OCI-LY3 (cell line): ENCODE measurements at regions not wholly inside any gene's neighbourhood (a gene's known extent, or its start where the extent isn't known, plus 50 kb on each side); places are given as distances from the start of the nearest gene placed in this dataset.

Source experiments
- H2AFZ ChIP-seq: fragments of 200-600, 300-600 bp; shearing (Covaris generic); 2 replicates; pipeline ENCODE4 v1.6.0; 2014; ENCODE audit warnings: antibody characterized with exemption, low read depth, low read length
- H3K27ac ChIP-seq: fragments of 200-600, 300-600 bp; sonication (generic); 2 replicates; pipeline ENCODE4 v1.5.1; 2014; ENCODE audit warnings: mild to moderate bottlenecking, low read length, moderate library complexity, mixed read lengths
- H3K27me3 ChIP-seq: fragments of 200-600, 300-600 bp; sonication (generic); 2 replicates; pipeline ENCODE4 v1.6.1; 2014; ENCODE audit warnings: low read depth, low read length, mixed read lengths
- H3K36me3 ChIP-seq: fragments of 200-600, 300-600 bp; sonication (generic); replicated peaks from 2 replicates; pipeline ENCODE3; 2014; ENCODE audit warnings: low read depth, low read length, mixed read lengths
- H3K4me1 ChIP-seq: fragments of 300-600, 200-600 bp; sonication (generic); 2 replicates; pipeline ENCODE4 v1.6.1; 2014; ENCODE audit warnings: low read length, mixed read lengths
- H3K4me2 ChIP-seq: fragments of 200-600, 300-600 bp; sonication (generic); 2 replicates; pipeline ENCODE4 v1.6.1; 2014; ENCODE audit warnings: low read length, mixed read lengths
- H3K4me3 ChIP-seq: fragments of 300-600, 200-600 bp; sonication (generic); 2 replicates; pipeline ENCODE4 v1.5.1; 2014; ENCODE audit warnings: antibody characterized with exemption, mild to moderate bottlenecking, low read length, moderate library complexity
- H3K79me2 ChIP-seq: fragments of 300-600, 200-600 bp; shearing (Covaris generic); 2 replicates; pipeline ENCODE4 v1.6.1; 2014; ENCODE audit warnings: mild to moderate bottlenecking, low read length, mixed read lengths
- H3K9ac ChIP-seq: fragments of 300-600, 200-600 bp; shearing (Covaris generic); 2 replicates; pipeline ENCODE4 v1.6.0; 2014; ENCODE audit warnings: mild to moderate bottlenecking, low read length, moderate library complexity
- H3K9me3 ChIP-seq: fragments of 200-600, 300-600 bp; shearing (Covaris generic); 2 replicates; pipeline ENCODE4 v1.6.1; 2014; ENCODE audit warnings: low read length, mixed read lengths; ENCODE audit not compliant: insufficient read depth
- H4K20me1 ChIP-seq: fragments of 200-600, 300-600 bp; sonication (generic); 2 replicates; pipeline ENCODE4 v1.6.1; 2016; ENCODE audit warnings: low read length, mixed read lengths; ENCODE audit not compliant: insufficient read depth
- EZH2phosphoT487 ChIP-seq: fragments of 200-600 bp; shearing (Covaris generic); IDR thresholded peaks from 2 replicates; pipeline ENCODE4 v1.6.1; 2018; ENCODE audit warnings: antibody characterized with exemption, mixed run types, low read depth
- TF ChIP-seq, protein P1 (sequence below): fragments of 200-600, 300-600 bp; sonication (generic); IDR thresholded peaks from 2 replicates; pipeline ENCODE4 v1.5.1; 2014; ENCODE audit warnings: antibody characterized with exemption, low read length, low read depth

DNA sequence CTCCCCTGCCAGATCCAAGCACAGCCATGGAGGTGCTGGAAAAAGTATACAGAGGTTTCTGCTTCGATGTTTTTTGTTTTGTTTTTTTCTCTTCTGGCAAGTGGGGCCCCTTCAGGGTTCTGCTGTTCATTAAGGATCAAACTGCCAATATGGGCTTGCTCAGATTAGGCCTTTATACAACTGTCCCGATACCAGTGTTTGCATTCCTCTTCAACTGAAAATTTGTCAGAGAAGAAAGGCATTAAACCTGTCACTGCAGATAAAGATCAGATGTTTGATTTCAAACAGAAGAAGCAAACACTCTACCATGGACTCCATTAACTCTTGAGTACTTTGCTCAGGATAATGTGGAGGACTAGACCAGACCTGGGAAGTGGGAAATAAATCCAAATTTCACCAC, 396.0 kb upstream of the SMIM21 start:
- H3K4me2 ChIP-seq: no peak overlapping the region
- no peak for TF ChIP-seq EZH2phosphoT487
- TF ChIP-seq, protein P1, sequence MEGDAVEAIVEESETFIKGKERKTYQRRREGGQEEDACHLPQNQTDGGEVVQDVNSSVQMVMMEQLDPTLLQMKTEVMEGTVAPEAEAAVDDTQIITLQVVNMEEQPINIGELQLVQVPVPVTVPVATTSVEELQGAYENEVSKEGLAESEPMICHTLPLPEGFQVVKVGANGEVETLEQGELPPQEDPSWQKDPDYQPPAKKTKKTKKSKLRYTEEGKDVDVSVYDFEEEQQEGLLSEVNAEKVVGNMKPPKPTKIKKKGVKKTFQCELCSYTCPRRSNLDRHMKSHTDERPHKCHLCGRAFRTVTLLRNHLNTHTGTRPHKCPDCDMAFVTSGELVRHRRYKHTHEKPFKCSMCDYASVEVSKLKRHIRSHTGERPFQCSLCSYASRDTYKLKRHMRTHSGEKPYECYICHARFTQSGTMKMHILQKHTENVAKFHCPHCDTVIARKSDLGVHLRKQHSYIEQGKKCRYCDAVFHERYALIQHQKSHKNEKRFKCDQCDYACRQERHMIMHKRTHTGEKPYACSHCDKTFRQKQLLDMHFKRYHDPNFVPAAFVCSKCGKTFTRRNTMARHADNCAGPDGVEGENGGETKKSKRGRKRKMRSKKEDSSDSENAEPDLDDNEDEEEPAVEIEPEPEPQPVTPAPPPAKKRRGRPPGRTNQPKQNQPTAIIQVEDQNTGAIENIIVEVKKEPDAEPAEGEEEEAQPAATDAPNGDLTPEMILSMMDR: no peak
- no peak overlapping the region for H3K9ac ChIP-seq
- no peaks in the 10 kb centered on the region for H3K4me1 ChIP-seq
- H3K79me2 ChIP-seq: no peaks in the 10 kb centered on the region
- no peak overlapping the region for H3K4me3 ChIP-seq
- H2AFZ ChIP-seq: no peak overlapping the region
- H3K27ac ChIP-seq: no peak overlapping the region
- H3K9me3 ChIP-seq: no peaks in the 10 kb centered on the region
- H4K20me1 ChIP-seq: no peaks in the 10 kb centered on the region
- peaks cover 4% of the 10 kb centered on the region; the same call in 1 of the 2 replicates for H3K27me3 ChIP-seq
- H3K36me3 ChIP-seq: no peaks in the 10 kb centered on the region

DNA sequence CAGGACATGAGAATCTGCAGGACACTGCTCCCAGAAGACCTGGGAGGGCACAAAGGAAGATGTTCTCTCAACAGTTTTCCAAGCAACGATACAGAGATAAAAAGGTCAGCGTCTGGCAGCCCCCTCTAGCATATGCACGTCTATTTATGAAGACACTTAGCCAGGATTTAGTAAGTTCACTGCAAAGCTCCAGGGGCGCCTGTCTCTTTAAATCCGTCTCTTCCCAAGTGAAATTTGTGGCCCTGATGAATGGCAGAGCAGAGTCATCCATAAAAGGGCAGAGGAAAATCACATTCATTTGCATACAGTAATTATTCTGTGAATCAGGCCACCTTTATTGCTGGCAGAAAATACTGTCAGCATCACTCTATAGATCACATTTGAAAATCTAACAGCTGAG, 390.9 kb upstream of the SMIM21 start:
- Histone ChIP-seq H2AFZ (no peak overlapping the region), H3K27me3 (no peaks in the 10 kb centered on the region), H3K9ac (no peak overlapping the region), H3K4me2 (no peak overlapping the region), H3K27ac (no peak overlapping the region), H3K36me3 (no peaks in the 10 kb centered on the region), H3K79me2 (no peaks in the 10 kb centered on the region), H3K4me1 (no peaks in the 10 kb centered on the region), H3K4me3 (no peak overlapping the region), H4K20me1 (no peaks in the 10 kb centered on the region), H3K9me3 (no peaks in the 10 kb centered on the region)
- TF ChIP-seq EZH2phosphoT487: no peak
- TF ChIP-seq, protein P1: no peak

DNA sequence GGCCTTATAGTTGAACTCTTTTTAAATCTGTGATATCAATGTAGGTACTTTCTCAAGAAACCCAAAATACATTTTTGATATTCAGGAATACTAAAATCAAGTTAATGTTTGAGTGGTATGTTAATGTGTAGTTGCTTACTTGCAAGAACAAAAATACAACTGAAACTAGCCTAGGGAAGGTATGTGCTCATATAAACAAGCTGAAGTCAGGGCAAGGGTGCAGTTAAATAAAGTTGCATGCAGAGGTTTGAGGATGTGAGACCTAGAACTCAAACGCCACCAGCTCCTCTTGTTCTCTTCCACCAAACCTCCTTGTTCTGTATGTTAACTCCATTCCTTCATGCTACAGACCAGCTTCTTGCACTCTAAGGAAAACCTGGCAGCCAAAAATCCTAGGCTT, 388.3 kb upstream of the SMIM21 start:
- Histone ChIP-seq H3K4me1 (no peaks in the 10 kb centered on the region), H3K36me3 (no peaks in the 10 kb centered on the region), H2AFZ (no peak overlapping the region), H3K27me3 (0 out of 2 replicates have a peak, but pooled peaks cover 3% of the 10 kb centered on the region), H3K9ac (no peak overlapping the region), H3K9me3 (no peaks in the 10 kb centered on the region), H4K20me1 (no peaks in the 10 kb centered on the region), H3K79me2 (no peaks in the 10 kb centered on the region), H3K4me2 (no peak overlapping the region), H3K27ac (no peak overlapping the region), H3K4me3 (no peak overlapping the region)
- TF ChIP-seq, protein P1: no peak
- TF ChIP-seq EZH2phosphoT487: no peak

DNA sequence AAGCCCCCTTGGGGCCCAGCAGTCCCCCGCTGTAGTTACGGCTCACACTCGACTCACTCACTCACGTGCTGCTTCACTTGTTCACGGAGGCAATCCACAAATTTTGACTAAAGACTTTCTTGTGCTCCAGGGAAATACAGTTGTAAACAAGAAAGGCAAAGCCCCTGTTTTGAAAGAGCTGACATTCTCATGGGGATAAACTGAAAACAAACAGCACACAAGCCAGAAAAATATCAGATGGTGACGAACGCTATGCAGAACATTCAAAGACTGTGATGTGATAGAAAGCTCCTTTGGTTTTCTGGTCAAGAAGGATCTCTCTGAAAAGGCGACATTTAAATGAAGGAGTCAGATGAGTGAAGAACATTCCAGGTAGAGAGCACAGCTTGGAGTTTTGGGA, 385.3 kb upstream of the SMIM21 start:
- H3K9me3 ChIP-seq: no peaks in the 10 kb centered on the region
- TF ChIP-seq EZH2phosphoT487: no peak
- TF ChIP-seq, protein P1: no peak
- no peak overlapping the region for H3K9ac ChIP-seq
- H3K27me3 ChIP-seq: 0 out of 2 replicates have a peak, but pooled peaks cover 3% of the 10 kb centered on the region
- H3K4me1 ChIP-seq: no peaks in the 10 kb centered on the region
- H3K79me2 ChIP-seq: no peaks in the 10 kb centered on the region
- H3K36me3 ChIP-seq: no peaks in the 10 kb centered on the region
- H3K4me2 ChIP-seq: no peak overlapping the region
- no peak overlapping the region for H3K27ac ChIP-seq
- no peaks in the 10 kb centered on the region for H4K20me1 ChIP-seq
- no peak overlapping the region for H3K4me3 ChIP-seq
- no peak overlapping the region for H2AFZ ChIP-seq
